GM12878 (cell line): ENCODE measurements at regions not wholly inside any gene's neighbourhood (a gene's known extent, or its start where the extent isn't known, plus 50 kb on each side); places are given as distances from the start of the nearest gene placed in this dataset.

ENCODE experiments used
- CTCF ChIP-seq, 3 experiments: IDR thresholded peaks in 2 of 3; conservative IDR thresholded peaks in 1 of 3; 2 replicates each; pipeline ENCODE4 v1.5.1; 2011; ENCODE audit warnings: low read depth in 3 of 3, low read length in 3 of 3, mild to moderate bottlenecking in 3 of 3, control low read depth in 2 of 3, moderate library complexity in 2 of 3, inconsistent platforms in 1 of 3, mixed read lengths in 1 of 3; ENCODE audit not compliant: control insufficient read depth in 2 of 3, insufficient read depth in 1 of 3; ENCODE audit errors: extremely low read depth in 1 of 3
- MXI1 ChIP-seq: fragments of 150-350 bp; IDR thresholded peaks from 2 replicates; pipeline ENCODE4 v1.6.1; 2011; ENCODE audit warnings: low read depth, mild to moderate bottlenecking, inconsistent platforms, low read length, improper control_type of control experiment
- POLR2AphosphoS2 ChIP-seq: IDR thresholded peaks from 2 replicates; pipeline ENCODE4 v1.6.1; 2011; ENCODE audit warnings: low read depth, mild to moderate bottlenecking, low read length, improper control_type of control experiment, moderate library complexity

- TF ChIP-seq POLR2AphosphoS2 (no peak), MXI1 (no peak), CTCF (IDR thresholded peaks at IDR 0.05 in 2 of 3, conservative IDR thresholded peaks at IDR 0.05 in 1 of 3; ENCODE audit: control insufficient read depth in 2 of 3, extremely low read depth in 1 of 3, insufficient read depth in 1 of 3, low read depth in 3 of 3, low read length in 3 of 3) (no peak)
Observed at GRCh38 chr14:84108746-84109457, 1421.0 kb upstream of the FLRT2 start.
